Spinal cord (tissue), 9 donors: ENCODE measurements at regions not wholly inside any gene's neighbourhood (a gene's known extent, or its start where the extent isn't known, plus 50 kb on each side); places are given as distances from the start of the nearest gene placed in this dataset.
"Not testable (repeated sequence)": the region's sequence is repeated elsewhere in the genome, so short reads cannot be mapped to it uniquely, and the experiment has no call there.

Experiments used
- DNase-seq, 6 donors: peaks; one replicate each; pipeline versions ENCODE4 v3.0.0 to v3.0.0-alpha.2; 2013 to 2015; ENCODE audit warnings: low spot score in 6 of 6, low read depth in 4 of 6
- H3K27ac ChIP-seq: one replicate; pipeline ENCODE4 v1.5.1; 2013; ENCODE audit warnings: low read depth, low read length, control low read depth
- H3K27me3 ChIP-seq: one replicate; pipeline ENCODE4 v1.6.1; 2013; ENCODE audit warnings: low read length; ENCODE audit not compliant: control insufficient read depth, insufficient read depth
- H3K36me3 ChIP-seq: one replicate; pipeline ENCODE4 v1.6.1; 2013; ENCODE audit warnings: low read length; ENCODE audit not compliant: control insufficient read depth, insufficient read depth
- H3K4me1 ChIP-seq: one replicate; pipeline ENCODE4 v1.6.1; 2013; ENCODE audit warnings: low read length; ENCODE audit not compliant: control insufficient read depth, insufficient read depth
- H3K4me3 ChIP-seq: one replicate; pipeline ENCODE4 v1.5.1; 2013; ENCODE audit warnings: low read depth, low read length, control low read depth
- H3K9me3 ChIP-seq: one replicate; pipeline ENCODE4 v1.6.1; 2013; ENCODE audit warnings: low read length; ENCODE audit not compliant: control insufficient read depth, insufficient read depth
- WGBS: methylation state at CpG from one replicate; pipeline ENCODE4 v1.1.5; 2013; ENCODE audit warnings: missing lambda C conversion rate; ENCODE audit not compliant: insufficient coverage; 5-methylcytosine and 5-hydroxymethylcytosine counted together
- donor health status: healthy.

GRCh38 chr12:124125203-124125871 lies 152.3 kb downstream of the ZNF664 start:
- H3K36me3 ChIP-seq: no peaks in the 10 kb centered on the region
- H3K27me3 ChIP-seq: no peaks in the 10 kb centered on the region
- H3K4me1 ChIP-seq: peaks cover 13% of the 10 kb centered on the region
- H3K4me3 ChIP-seq: no peak overlapping the region
- peak in 1 of 6 donors; percentile 47 for DNase-seq
- no peak overlapping the region for H3K27ac ChIP-seq
- H3K9me3 ChIP-seq: no peaks in the 10 kb centered on the region
- WGBS: 18% methylated on average over 7 of the region's 10 CpGs

- no peak for DNase-seq
- Histone ChIP-seq H3K9me3 (no peaks in the 10 kb centered on the region), H3K4me3 (no peak overlapping the region), H3K36me3 (no peaks in the 10 kb centered on the region), H3K4me1 (peaks cover 13% of the 10 kb centered on the region), H3K27ac (no peak overlapping the region), H3K27me3 (no peaks in the 10 kb centered on the region)
- WGBS: 95% methylated on average over 9 of the region's 15 CpGs
Measured at GRCh38 chr12:124126950-124127655, 154.1 kb downstream of the ZNF664 start.

GRCh38 chr12:124129132-124129531 lies 156.1 kb downstream of the ZNF664 start:
- no peaks in the 10 kb centered on the region for H3K27me3 ChIP-seq
- no peak for DNase-seq
- H3K4me3 ChIP-seq: no peak overlapping the region
- WGBS: 62% methylated on average over 3 of the region's 9 CpGs
- H3K36me3 ChIP-seq: no peaks in the 10 kb centered on the region
- H3K4me1 ChIP-seq: peaks cover 8% of the 10 kb centered on the region
- H3K9me3 ChIP-seq: no peaks in the 10 kb centered on the region
- H3K27ac ChIP-seq: no peak overlapping the region

GRCh38 chr12:124130691-124131591 lies 157.9 kb downstream of the ZNF664 start:
- Histone ChIP-seq H3K9me3 (no peaks in the 10 kb centered on the region), H3K4me1 (no peaks in the 10 kb centered on the region), H3K27me3 (no peaks in the 10 kb centered on the region), H3K4me3 (no peak overlapping the region), H3K36me3 (no peaks in the 10 kb centered on the region), H3K27ac (peak overlapping the region; percentile 13)
- peak in 1 of 6 donors; percentile 69 for DNase-seq
- WGBS: 50% methylated on average over 1 of the region's 9 CpGs

GRCh38 chr12:124131659-124132058 lies 158.6 kb downstream of the ZNF664 start:
- H3K27ac ChIP-seq: peak overlapping the region; percentile 13
- H3K27me3 ChIP-seq: no peaks in the 10 kb centered on the region
- no peak overlapping the region for H3K4me3 ChIP-seq
- H3K9me3 ChIP-seq: no peaks in the 10 kb centered on the region
- H3K4me1 ChIP-seq: no peaks in the 10 kb centered on the region
- WGBS: 61% methylated on average over 5 of the region's 5 CpGs
- DNase-seq: no peak
- no peaks in the 10 kb centered on the region for H3K36me3 ChIP-seq

- Histone ChIP-seq H3K27ac (no peak overlapping the region), H3K4me3 (no peak overlapping the region), H3K27me3 (no peaks in the 10 kb centered on the region), H3K36me3 (no peaks in the 10 kb centered on the region), H3K9me3 (no peaks in the 10 kb centered on the region), H3K4me1 (no peaks in the 10 kb centered on the region)
- WGBS: 70% methylated on average over 1 of the region's 2 CpGs
- DNase-seq: peak in 1 of 6 donors; percentile 59
Measured at GRCh38 chr12:124132530-124132929, 159.5 kb downstream of the ZNF664 start.

GRCh38 chr12:124136796-124137195 lies 158.1 kb upstream of the RFLNA start:
- DNase-seq: no peak
- H3K9me3 ChIP-seq: peaks cover 3% of the 10 kb centered on the region

GRCh38 chr12:124140944-124141486 lies 153.9 kb upstream of the RFLNA start:
- Histone ChIP-seq H3K4me3 (no peak overlapping the region), H3K27ac (no peak overlapping the region), H3K36me3 (no peaks in the 10 kb centered on the region), H3K27me3 (no peaks in the 10 kb centered on the region), H3K9me3 (peaks cover 3% of the 10 kb centered on the region), H3K4me1 (peaks cover 3% of the 10 kb centered on the region)
- WGBS: 44% methylated on average over 3 of the region's 7 CpGs
- DNase-seq: peak in 1 of 6 donors; percentile 52

More at GRCh38 chr12:124136796-124137195, 158.1 kb upstream of the RFLNA start:
- Histone ChIP-seq H3K27ac (no peak overlapping the region), H3K4me1 (peaks cover 3% of the 10 kb centered on the region), H3K27me3 (no peaks in the 10 kb centered on the region), H3K36me3 (no peaks in the 10 kb centered on the region), H3K4me3 (no peak overlapping the region)

- not testable (repeated sequence) for H3K4me3 ChIP-seq, H3K4me1 ChIP-seq, H3K9me3 ChIP-seq, H3K27ac ChIP-seq, DNase-seq, H3K36me3 ChIP-seq, H3K27me3 ChIP-seq
- WGBS: 44% methylated on average over 2 of the region's 3 CpGs
Measured at GRCh38 chr12:124141611-124142010, 153.3 kb upstream of the RFLNA start.
